Progenitor cell of endocrine pancreas (in vitro differentiated cells): ENCODE measurements at regions not wholly inside any gene's neighbourhood (a gene's known extent, or its start where the extent isn't known, plus 50 kb on each side); places are given as distances from the start of the nearest gene placed in this dataset.

Source experiments
- DNase-seq: peaks from one replicate; pipeline ENCODE4 v3.0.0; 2021; ENCODE audit warnings: low spot score; ENCODE audit not compliant: unreplicated experiment
- H3K27ac Mint-ChIP-seq: 2 replicates; pipeline ENCODE4 v1.8.0; 2021; ENCODE audit warnings: mild to moderate bottlenecking, moderate library complexity, mixed read lengths
- H3K27me3 Mint-ChIP-seq: 2 replicates; pipeline ENCODE4 v1.8.0; 2021; ENCODE audit warnings: mixed read lengths
- H3K36me3 Mint-ChIP-seq: 2 replicates; pipeline ENCODE4 v1.8.0; 2022; ENCODE audit warnings: mixed read lengths; ENCODE audit not compliant: insufficient read depth
- H3K4me1 Mint-ChIP-seq: 2 replicates; pipeline ENCODE4 v1.8.0; 2021; ENCODE audit warnings: low read depth, mixed read lengths
- H3K4me3 Mint-ChIP-seq: 2 replicates; pipeline ENCODE4 v1.8.0; 2021; ENCODE audit warnings: low read depth, mild to moderate bottlenecking, moderate library complexity, mixed read lengths
- H3K9me3 Mint-ChIP-seq: 2 replicates; pipeline ENCODE4 v1.8.0; 2021; ENCODE audit warnings: low read depth, mixed read lengths
- TF ChIP-seq, protein P1 (sequence below): fragments of 200-600 bp; sonication (generic); IDR thresholded peaks from one replicate; pipeline ENCODE4 v1.5.0; 2021; ENCODE audit warnings: antibody characterized with exemption, mild to moderate bottlenecking; ENCODE audit not compliant: unreplicated experiment

DNA sequence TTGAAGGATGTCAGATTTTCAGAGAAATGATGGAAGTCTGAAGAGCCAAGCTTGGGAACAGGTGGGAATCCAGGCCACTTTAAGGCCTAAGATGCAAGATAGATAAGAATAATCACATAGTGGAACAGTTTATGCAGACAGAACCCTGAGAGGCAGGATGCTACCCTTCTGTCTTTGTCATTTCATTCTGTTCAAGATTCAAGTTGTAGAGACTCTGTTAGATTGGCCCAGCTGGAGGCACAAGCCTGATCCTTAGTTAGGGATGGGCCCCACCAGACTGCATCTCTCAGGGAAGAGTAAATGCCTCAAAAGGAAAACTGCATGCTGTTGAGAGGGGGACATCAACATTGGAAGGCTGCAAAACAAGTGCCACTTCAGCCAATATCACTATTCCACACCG, 287.0 kb downstream of the PCNX1 start:
- Mint-ChIP-seq H3K27ac (no peak overlapping the region), H3K4me1 (peaks cover 4% of the 10 kb centered on the region), H3K27me3 (peaks cover 4% of the 10 kb centered on the region), H3K9me3 (no peaks in the 10 kb centered on the region), H3K36me3 (no peaks in the 10 kb centered on the region), H3K4me3 (no peak overlapping the region)
- TF ChIP-seq, protein P1, sequence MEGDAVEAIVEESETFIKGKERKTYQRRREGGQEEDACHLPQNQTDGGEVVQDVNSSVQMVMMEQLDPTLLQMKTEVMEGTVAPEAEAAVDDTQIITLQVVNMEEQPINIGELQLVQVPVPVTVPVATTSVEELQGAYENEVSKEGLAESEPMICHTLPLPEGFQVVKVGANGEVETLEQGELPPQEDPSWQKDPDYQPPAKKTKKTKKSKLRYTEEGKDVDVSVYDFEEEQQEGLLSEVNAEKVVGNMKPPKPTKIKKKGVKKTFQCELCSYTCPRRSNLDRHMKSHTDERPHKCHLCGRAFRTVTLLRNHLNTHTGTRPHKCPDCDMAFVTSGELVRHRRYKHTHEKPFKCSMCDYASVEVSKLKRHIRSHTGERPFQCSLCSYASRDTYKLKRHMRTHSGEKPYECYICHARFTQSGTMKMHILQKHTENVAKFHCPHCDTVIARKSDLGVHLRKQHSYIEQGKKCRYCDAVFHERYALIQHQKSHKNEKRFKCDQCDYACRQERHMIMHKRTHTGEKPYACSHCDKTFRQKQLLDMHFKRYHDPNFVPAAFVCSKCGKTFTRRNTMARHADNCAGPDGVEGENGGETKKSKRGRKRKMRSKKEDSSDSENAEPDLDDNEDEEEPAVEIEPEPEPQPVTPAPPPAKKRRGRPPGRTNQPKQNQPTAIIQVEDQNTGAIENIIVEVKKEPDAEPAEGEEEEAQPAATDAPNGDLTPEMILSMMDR = no peak
- no peak for DNase-seq

- H3K27me3 Mint-ChIP-seq = peaks cover 4% of the 10 kb centered on the region
- TF ChIP-seq, protein P1 = no peak
- no peaks in the 10 kb centered on the region for H3K9me3 Mint-ChIP-seq
- H3K4me1 Mint-ChIP-seq = peaks cover 4% of the 10 kb centered on the region
- no peak for DNase-seq
- no peak overlapping the region for H3K27ac Mint-ChIP-seq
- no peaks in the 10 kb centered on the region for H3K36me3 Mint-ChIP-seq
- no peak overlapping the region for H3K4me3 Mint-ChIP-seq
Observed at GRCh38 chr14:71196921-71197320, 289.7 kb downstream of the PCNX1 start.

GRCh38 chr14:71198687-71199086, 291.4 kb downstream of the PCNX1 start:
- H3K4me3 Mint-ChIP-seq = no peak overlapping the region
- no peak for DNase-seq
- no peaks in the 10 kb centered on the region for H3K36me3 Mint-ChIP-seq
- peaks cover 11% of the 10 kb centered on the region for H3K27me3 Mint-ChIP-seq
- no peak overlapping the region for H3K27ac Mint-ChIP-seq
- TF ChIP-seq, protein P1 = no peak
- H3K4me1 Mint-ChIP-seq = peaks cover 4% of the 10 kb centered on the region
- no peaks in the 10 kb centered on the region for H3K9me3 Mint-ChIP-seq

DNA sequence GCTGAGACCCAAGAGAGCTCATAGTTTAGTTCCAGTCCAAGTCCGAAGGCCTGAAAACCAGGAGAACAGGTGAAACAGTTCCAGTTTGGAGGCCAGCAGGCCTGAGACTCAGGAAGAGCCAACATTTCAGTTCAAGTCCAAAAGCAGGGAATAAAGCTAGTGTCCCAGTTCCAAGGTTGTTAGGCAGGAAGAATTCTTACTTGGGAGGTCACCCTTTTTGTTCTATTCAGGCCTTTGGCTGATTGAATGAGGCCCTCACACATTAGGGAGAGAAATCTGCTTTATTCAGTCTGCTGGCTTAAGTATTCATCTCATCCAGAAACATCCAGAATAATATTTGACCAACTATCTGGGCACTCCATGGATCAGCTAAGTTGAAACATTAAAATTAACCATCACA, 294.6 kb downstream of the PCNX1 start:
- no peak overlapping the region for H3K4me3 Mint-ChIP-seq
- peaks cover 2% of the 10 kb centered on the region for H3K36me3 Mint-ChIP-seq
- no peak overlapping the region for H3K27ac Mint-ChIP-seq
- peaks cover 6% of the 10 kb centered on the region for H3K9me3 Mint-ChIP-seq
- H3K27me3 Mint-ChIP-seq = peaks cover 7% of the 10 kb centered on the region
- H3K4me1 Mint-ChIP-seq = peaks cover 6% of the 10 kb centered on the region
- no peak for DNase-seq
- TF ChIP-seq, protein P1 = no peak

- peaks cover 2% of the 10 kb centered on the region for H3K36me3 Mint-ChIP-seq
- DNase-seq = no peak
- no peak overlapping the region for H3K4me3 Mint-ChIP-seq
- H3K27me3 Mint-ChIP-seq = peaks cover 10% of the 10 kb centered on the region
- H3K9me3 Mint-ChIP-seq = peaks cover 6% of the 10 kb centered on the region
- peaks cover 6% of the 10 kb centered on the region for H3K4me1 Mint-ChIP-seq
- TF ChIP-seq, protein P1 = no peak
- no peak overlapping the region for H3K27ac Mint-ChIP-seq
Observed at GRCh38 chr14:71202881-71203280, 295.6 kb downstream of the PCNX1 start.
